ENCODE measurements at regions not wholly inside any gene's neighbourhood (a gene's known extent, or its start where the extent isn't known, plus 50 kb on each side); places are given as distances from the start of the nearest gene placed in this dataset.

DNA sequence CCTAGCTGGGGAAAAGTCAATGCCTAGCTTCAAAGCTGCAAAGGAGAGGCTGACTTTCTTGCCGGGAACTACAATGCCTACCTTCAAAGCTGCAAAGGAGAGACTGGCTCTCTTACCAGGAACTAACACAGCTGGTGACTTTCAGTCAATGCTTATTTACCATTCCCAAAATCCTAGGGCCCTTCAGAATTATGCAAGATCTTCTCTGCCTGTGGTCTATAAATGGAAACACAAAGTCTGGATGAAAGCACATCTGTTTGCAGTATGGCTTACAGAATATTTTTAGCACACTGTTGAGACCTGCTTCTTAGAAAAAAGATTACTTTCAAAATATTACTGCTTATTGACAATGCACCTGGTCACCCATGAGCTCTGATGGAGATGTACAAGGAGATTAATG is 259.4 kb downstream of the PLK2 start:
- DNase-seq (ENCODE audit: low spot score, unreplicated experiment) = no peak
- H3K36me3 Mint-ChIP-seq (ENCODE audit: insufficient read depth) = no peaks in the 10 kb centered on the region
- H3K27ac Mint-ChIP-seq = no peak overlapping the region
- no peaks in the 10 kb centered on the region for H3K27me3 Mint-ChIP-seq
- TF ChIP-seq, protein P1, sequence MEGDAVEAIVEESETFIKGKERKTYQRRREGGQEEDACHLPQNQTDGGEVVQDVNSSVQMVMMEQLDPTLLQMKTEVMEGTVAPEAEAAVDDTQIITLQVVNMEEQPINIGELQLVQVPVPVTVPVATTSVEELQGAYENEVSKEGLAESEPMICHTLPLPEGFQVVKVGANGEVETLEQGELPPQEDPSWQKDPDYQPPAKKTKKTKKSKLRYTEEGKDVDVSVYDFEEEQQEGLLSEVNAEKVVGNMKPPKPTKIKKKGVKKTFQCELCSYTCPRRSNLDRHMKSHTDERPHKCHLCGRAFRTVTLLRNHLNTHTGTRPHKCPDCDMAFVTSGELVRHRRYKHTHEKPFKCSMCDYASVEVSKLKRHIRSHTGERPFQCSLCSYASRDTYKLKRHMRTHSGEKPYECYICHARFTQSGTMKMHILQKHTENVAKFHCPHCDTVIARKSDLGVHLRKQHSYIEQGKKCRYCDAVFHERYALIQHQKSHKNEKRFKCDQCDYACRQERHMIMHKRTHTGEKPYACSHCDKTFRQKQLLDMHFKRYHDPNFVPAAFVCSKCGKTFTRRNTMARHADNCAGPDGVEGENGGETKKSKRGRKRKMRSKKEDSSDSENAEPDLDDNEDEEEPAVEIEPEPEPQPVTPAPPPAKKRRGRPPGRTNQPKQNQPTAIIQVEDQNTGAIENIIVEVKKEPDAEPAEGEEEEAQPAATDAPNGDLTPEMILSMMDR (IDR thresholded peaks at IDR 0.05; ENCODE audit: unreplicated experiment) = no peak
- H3K4me1 Mint-ChIP-seq (ENCODE audit: low read depth) = peaks cover 2% of the 10 kb centered on the region
- peaks cover 11% of the 10 kb centered on the region for H3K9me3 Mint-ChIP-seq (ENCODE audit: low read depth)
- H3K4me3 Mint-ChIP-seq (ENCODE audit: low read depth) = no peak overlapping the region

DNA sequence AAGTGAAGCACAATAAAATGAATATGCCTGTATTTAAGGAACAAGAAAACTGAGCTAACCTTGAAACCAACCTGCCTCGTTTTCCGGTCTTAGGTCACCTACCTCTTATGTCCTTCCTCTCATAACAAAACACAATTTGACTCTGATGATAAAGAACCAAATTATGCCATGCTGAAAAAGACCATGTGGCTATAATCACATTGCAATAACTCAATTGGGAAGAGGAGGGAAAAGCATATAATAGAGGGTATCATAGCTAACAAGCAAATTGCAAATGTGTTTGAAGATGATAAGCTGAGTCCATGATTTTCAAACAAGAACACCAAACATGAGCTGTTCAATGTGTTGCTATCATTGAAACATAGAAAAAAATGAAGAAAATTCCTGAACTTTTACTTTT is 260.8 kb downstream of the PLK2 start:
- H3K9me3 Mint-ChIP-seq (ENCODE audit: low read depth) = peaks cover 11% of the 10 kb centered on the region
- TF ChIP-seq, protein P1 (IDR thresholded peaks at IDR 0.05; ENCODE audit: unreplicated experiment) = no peak
- no peaks in the 10 kb centered on the region for H3K27me3 Mint-ChIP-seq
- DNase-seq (ENCODE audit: low spot score, unreplicated experiment) = no peak
- H3K4me3 Mint-ChIP-seq (ENCODE audit: low read depth) = no peak overlapping the region
- H3K36me3 Mint-ChIP-seq (ENCODE audit: insufficient read depth) = no peaks in the 10 kb centered on the region
- no peaks in the 10 kb centered on the region for H3K4me1 Mint-ChIP-seq (ENCODE audit: low read depth)
- H3K27ac Mint-ChIP-seq = no peak overlapping the region

DNA sequence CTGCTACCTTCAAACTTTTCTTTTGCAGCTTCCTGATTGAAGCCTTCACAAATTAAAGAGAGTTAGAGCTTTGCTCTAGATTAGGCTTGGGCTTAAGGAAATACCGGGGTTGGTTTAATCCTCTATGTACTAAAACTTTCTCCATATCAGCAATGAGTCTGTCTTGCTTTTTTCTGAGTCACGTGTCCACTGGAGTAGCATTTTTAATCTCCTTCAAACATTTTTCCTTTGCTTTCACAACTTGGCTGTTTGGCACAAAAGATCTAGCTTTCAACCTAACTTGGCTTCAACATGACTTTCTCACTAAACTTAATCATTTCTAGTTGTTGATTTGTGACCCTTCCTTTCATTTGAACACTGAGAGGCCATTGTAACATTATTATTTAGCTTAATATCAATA is 261.6 kb downstream of the PLK2 start:
- Mint-ChIP-seq H3K27me3 (no peaks in the 10 kb centered on the region), H3K36me3 (ENCODE audit: insufficient read depth) (no peaks in the 10 kb centered on the region), H3K4me1 (ENCODE audit: low read depth) (no peaks in the 10 kb centered on the region), H3K4me3 (ENCODE audit: low read depth) (no peak overlapping the region), H3K27ac (no peak overlapping the region), H3K9me3 (ENCODE audit: low read depth) (peaks cover 11% of the 10 kb centered on the region)
- DNase-seq (ENCODE audit: low spot score, unreplicated experiment) = no peak
- TF ChIP-seq, protein P1 (IDR thresholded peaks at IDR 0.05; ENCODE audit: unreplicated experiment) = no peak

DNA sequence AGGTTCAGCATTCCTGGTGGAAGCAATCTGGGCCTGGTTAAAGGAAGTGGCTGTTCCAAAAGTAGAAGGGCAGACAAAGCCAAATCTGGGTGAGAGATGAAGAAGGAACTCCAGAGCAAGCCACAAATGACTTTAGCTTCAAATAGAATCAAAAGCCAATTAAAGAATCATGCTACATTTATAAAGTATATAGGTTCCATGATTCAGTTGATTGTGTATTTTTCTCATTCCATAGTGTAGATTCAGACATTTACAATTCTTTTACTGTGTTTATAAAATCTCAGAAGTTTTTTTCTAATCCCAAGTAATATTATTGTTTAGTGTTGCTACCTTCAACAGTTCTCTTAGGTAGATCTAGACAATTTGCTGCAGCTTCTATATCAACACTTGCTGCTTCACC is 262.0 kb downstream of the PLK2 start:
- DNase-seq (ENCODE audit: low spot score, unreplicated experiment) = no peak
- no peak overlapping the region for H3K27ac Mint-ChIP-seq
- peaks cover 11% of the 10 kb centered on the region for H3K9me3 Mint-ChIP-seq (ENCODE audit: low read depth)
- no peak overlapping the region for H3K4me3 Mint-ChIP-seq (ENCODE audit: low read depth)
- H3K4me1 Mint-ChIP-seq (ENCODE audit: low read depth) = no peaks in the 10 kb centered on the region
- no peaks in the 10 kb centered on the region for H3K27me3 Mint-ChIP-seq
- no peaks in the 10 kb centered on the region for H3K36me3 Mint-ChIP-seq (ENCODE audit: insufficient read depth)
- TF ChIP-seq, protein P1 (IDR thresholded peaks at IDR 0.05; ENCODE audit: unreplicated experiment) = no peak

DNA sequence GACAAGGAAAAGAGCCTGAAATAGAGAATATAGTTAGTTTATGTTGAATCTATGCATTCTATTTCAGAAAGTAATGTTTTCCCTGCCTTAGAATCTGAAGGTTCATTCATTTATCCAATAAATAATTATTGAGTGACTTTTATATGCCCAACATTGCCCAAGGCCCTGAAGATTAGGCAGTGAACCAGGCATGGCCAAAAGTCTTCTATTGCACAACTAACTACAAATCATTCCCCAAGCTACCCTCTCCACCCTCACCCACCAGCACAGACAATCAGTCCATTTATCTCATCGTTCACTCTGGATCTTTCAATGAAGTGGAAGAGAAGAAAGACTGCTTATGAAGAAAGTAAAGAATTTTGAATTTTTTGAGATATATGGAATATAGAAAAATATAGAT is 268.4 kb downstream of the PLK2 start:
- peaks cover 11% of the 10 kb centered on the region for H3K4me1 Mint-ChIP-seq (ENCODE audit: low read depth)

More for the DNA sequence above, 268.4 kb downstream of the PLK2 start:
- Mint-ChIP-seq H3K27ac (no peak overlapping the region), H3K9me3 (ENCODE audit: low read depth) (peaks cover 7% of the 10 kb centered on the region), H3K4me3 (ENCODE audit: low read depth) (no peak overlapping the region), H3K36me3 (ENCODE audit: insufficient read depth) (no peaks in the 10 kb centered on the region), H3K27me3 (no peaks in the 10 kb centered on the region)
- TF ChIP-seq, protein P1 (IDR thresholded peaks at IDR 0.05; ENCODE audit: unreplicated experiment) = no peak
- no peak for DNase-seq (ENCODE audit: low spot score, unreplicated experiment)
